GM06990 (cell line): ENCODE measurements at regions not wholly inside any gene's neighbourhood (a gene's known extent, or its start where the extent isn't known, plus 50 kb on each side); places are given as distances from the start of the nearest gene placed in this dataset.

ENCODE experiments used
- DNase-seq: peaks from one replicate; pipeline ENCODE4 v3.0.0-alpha.2; 2011; ENCODE audit not compliant: insufficient read length; ENCODE audit errors: extremely low read depth
- H3K27me3 ChIP-seq: replicated peaks from 2 replicates; pipeline ENCODE4 v1.6.0; 2011; ENCODE audit warnings: low read length; ENCODE audit not compliant: control insufficient read depth, insufficient read depth
- H3K36me3 ChIP-seq: 2 replicates; pipeline ENCODE4 v1.5.1; 2011; ENCODE audit warnings: low read length; ENCODE audit not compliant: control insufficient read depth, insufficient read depth
- H3K4me3 ChIP-seq: replicated peaks from 2 replicates; pipeline ENCODE4 v1.5.1; 2011; ENCODE audit warnings: low read depth, mild to moderate bottlenecking, control low read depth, low read length
- TF ChIP-seq, protein P1 (sequence below): IDR thresholded peaks from 2 replicates; pipeline ENCODE4 v1.5.1; 2011; ENCODE audit warnings: low read length, control low read depth, mild to moderate bottlenecking, inconsistent platforms; ENCODE audit not compliant: insufficient read depth, poor library complexity, severe bottlenecking

GRCh38 chr4:65880594-65880993 lies 210.3 kb upstream of the EPHA5 start:
- no peak for DNase-seq
- Histone ChIP-seq H3K36me3 (no peaks in the 10 kb centered on the region), H3K4me3 (no peak overlapping the region), H3K27me3 (no peaks in the 10 kb centered on the region)
- TF ChIP-seq, protein P1, sequence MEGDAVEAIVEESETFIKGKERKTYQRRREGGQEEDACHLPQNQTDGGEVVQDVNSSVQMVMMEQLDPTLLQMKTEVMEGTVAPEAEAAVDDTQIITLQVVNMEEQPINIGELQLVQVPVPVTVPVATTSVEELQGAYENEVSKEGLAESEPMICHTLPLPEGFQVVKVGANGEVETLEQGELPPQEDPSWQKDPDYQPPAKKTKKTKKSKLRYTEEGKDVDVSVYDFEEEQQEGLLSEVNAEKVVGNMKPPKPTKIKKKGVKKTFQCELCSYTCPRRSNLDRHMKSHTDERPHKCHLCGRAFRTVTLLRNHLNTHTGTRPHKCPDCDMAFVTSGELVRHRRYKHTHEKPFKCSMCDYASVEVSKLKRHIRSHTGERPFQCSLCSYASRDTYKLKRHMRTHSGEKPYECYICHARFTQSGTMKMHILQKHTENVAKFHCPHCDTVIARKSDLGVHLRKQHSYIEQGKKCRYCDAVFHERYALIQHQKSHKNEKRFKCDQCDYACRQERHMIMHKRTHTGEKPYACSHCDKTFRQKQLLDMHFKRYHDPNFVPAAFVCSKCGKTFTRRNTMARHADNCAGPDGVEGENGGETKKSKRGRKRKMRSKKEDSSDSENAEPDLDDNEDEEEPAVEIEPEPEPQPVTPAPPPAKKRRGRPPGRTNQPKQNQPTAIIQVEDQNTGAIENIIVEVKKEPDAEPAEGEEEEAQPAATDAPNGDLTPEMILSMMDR: no peak

GRCh38 chr4:65868096-65868824 lies 198.0 kb upstream of the EPHA5 start:
- Histone ChIP-seq H3K27me3 (no peaks in the 10 kb centered on the region), H3K36me3 (no peaks in the 10 kb centered on the region), H3K4me3 (no peak overlapping the region)
- DNase-seq: no peak
- TF ChIP-seq, protein P1: no peak

DNA sequence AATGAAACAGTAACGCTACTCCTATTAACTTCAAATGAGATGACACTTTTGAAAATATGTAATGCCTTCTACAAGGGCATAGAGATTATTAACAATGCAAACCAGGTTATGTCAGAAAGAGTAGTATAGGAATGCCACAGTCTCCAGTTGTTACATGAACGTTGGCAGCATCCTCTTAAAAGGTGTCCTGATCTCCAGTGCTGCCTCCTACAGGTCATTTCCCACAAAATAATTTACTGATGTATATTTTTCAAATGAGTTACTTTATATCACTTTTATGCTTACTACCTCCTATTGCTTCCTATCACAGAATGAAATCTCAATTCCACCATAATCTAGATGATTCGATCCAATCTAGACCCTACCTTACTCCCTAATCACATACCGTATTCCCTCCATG lies 195.2 kb upstream of the EPHA5 start:
- DNase-seq: no peak
- Histone ChIP-seq H3K36me3 (no peaks in the 10 kb centered on the region), H3K4me3 (no peak overlapping the region), H3K27me3 (no peaks in the 10 kb centered on the region)
- TF ChIP-seq, protein P1: no peak

- DNase-seq: no peak
- Histone ChIP-seq H3K27me3 (no peaks in the 10 kb centered on the region), H3K4me3 (no peak overlapping the region), H3K36me3 (no peaks in the 10 kb centered on the region)
- TF ChIP-seq, protein P1: no peak
Observed at GRCh38 chr4:65861993-65862392, 191.7 kb upstream of the EPHA5 start.

DNA sequence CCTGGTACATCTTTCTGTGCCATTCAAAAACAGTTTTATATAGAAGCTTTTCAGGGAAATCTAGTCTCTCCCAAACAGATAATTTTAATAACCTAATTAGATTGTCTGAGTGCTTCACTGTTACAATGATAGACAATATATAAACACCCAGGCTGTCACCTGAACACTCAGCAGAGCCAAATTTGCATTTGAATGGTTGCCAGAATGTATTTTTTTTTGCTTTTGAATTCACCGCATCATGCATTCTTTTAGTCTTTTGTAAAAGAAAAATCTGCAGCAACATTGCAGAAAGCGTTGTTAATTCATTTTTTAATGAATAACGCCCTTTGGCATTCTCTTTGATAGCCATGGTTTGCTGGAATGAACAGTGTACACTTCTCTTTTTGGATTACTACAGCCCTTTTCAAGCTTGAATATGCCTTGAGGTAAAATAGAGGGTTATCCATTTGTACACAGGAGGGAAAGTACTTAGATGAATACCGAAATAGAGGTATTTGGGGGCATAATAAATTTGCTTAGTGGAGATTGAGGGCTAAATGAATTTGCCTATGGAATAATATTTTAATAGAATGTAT lies 175.0 kb upstream of the EPHA5 start:
- Histone ChIP-seq H3K27me3 (no peaks in the 10 kb centered on the region), H3K4me3 (no peak overlapping the region), H3K36me3 (no peaks in the 10 kb centered on the region)
- TF ChIP-seq, protein P1: no peak
- no peak for DNase-seq
